ENCODE measurements at regions not wholly inside any gene's neighbourhood (a gene's known extent, or its start where the extent isn't known, plus 50 kb on each side); places are given as distances from the start of the nearest gene placed in this dataset.
"Not testable (repeated sequence)": the region's sequence is repeated elsewhere in the genome, so short reads cannot be mapped to it uniquely, and the experiment has no call there.

DNA sequence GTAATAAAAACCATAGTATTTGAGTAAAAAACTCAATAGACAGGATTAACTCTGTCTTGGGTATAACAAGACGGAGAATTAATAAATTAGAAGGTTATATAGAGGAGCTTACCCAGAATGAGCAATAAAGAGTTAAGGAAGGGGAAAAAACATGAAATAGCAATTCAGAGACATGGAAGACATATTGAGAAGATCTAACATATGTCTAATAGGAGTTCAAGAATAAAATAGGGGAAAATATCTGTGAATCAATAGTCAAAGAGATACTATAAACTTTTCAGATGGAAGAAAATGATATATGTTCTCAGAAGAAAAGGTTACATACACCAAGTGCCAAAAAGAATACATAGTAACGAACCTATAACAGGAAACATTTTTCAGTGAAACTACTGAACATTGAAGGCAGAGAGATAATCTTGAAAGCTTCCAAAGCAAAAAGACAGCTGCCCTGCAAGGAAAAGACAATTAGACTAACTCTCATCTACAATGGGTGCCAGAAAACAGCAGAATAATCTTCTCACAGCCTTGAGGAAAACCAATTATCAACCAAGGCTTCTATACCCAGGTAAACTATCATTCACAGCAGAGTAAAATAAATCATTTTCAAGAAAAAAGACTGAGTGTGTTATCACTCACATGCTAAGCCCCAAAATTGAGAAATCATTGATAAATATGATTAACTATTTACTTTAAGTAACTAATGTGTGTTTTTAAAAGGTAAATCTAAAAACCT lies 106.0 kb downstream of the ENC1 start:
- DNase-seq (ENCODE audit: low read depth), result no peak

DNA sequence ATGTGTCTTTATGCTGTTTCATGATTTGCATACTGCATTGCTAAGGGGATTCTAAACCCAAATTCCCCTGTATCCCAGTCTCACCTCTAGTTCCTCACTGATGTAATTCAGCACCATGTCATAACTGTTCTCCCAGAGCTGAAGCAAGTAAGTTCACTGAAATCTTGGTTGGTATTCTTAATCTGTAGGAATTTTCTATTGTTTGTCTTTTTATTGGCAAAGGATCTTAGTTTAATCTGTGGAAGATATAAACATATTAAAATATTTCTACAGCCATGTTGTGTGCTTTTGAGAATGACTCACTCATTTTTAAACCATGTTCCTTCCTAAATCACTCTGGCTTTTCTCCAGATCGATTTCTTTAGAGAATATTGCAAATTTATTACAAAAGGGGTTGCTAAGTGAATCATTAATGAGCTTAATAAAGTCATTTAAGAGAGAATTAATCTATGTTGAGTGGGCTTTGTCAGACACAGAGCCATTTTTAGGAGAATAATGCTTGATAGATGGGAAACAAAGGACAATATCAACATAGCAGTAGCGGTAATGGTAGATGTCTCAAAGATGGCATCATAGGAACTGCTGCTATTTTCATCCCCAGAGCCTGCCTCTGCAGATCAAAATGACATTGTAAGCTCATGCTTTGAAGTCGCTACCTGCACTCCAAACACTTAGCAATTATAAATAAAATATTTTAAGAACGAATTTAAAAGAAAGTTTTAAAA lies 110.0 kb downstream of the ENC1 start:
- DNase-seq (ENCODE audit: low read depth), result no peak

DNA sequence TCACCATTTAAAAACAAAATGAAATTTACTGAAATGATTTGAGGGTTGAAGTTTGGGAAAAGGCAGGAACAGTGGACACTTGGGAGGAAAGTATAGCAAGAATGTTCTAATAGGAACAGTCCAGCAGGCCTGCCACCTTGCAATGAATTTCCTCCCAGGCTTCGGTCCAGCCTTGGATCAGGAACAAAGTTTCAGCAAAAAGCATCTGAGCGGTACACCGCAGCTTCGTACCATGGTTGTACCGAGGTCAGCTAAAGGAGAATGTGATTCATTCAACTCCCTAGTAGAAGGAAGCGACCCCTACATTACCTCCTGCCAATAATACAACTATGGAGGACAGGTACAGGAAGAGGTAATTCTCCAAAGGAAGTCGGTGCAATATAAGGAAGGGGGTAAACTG lies 111.4 kb downstream of the ENC1 start:
- no peak for DNase-seq (ENCODE audit: low read depth)

DNA sequence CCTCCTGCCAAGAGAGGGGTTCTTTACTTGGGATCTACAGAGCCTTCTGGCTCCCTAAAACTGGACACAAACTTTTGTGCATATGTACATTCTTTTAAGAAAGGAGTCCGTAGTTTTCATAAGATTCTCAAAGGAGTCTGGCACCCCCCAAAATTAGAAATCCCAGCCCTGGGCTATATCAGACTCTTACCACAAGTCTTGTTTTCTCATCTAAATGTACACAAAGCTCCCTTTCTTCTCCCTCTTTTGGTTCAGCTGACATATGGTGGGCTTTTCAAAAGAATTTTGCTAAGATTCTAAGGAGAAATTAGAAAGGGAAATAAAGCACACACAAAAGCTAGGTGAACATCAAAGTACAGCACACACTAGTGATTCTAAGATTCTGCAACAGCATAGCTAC lies 114.4 kb downstream of the ENC1 start:
- no peak for DNase-seq (ENCODE audit: low read depth)

DNA sequence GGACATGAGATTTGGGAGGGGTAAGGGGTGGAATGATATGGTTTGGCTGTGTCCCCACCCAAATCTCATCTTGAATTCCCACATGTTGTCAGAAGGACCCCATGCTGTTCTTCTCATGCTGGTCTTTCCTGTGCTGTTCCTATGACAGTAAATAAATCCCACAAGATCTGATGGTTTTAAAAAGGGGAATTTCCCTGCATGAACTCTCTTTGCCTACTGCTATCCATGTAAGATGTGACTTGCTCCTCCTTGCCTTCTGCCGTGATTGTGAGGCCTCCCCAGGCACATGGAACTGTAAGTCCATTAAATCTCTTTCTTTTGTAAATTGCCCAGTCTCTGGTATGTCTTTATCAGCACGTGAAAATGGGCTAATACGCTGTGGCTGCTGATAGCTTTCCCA lies 115.8 kb downstream of the ENC1 start:
- not testable (repeated sequence) for DNase-seq (ENCODE audit: low read depth)

DNA sequence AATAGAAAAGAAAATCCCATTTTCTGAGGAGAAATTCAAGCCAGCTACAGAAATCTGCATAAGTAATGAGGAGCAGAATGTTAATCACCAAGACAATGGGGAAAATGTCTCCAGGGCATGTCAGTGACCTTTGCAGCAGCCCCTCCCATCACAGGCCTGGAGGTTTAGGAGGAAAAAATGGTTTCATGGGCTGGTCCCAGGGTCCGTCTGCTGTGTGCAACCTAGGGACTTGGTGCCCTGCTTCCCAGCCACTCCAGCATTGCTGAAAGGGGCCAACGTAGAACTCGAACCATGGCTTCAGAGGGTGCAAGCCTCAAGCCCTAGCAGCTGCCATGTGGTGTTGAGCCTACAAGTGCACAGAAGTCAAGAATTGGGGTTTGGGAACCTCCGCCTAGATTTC lies 116.8 kb downstream of the ENC1 start:
- not testable (repeated sequence) for DNase-seq (ENCODE audit: low read depth)

DNA sequence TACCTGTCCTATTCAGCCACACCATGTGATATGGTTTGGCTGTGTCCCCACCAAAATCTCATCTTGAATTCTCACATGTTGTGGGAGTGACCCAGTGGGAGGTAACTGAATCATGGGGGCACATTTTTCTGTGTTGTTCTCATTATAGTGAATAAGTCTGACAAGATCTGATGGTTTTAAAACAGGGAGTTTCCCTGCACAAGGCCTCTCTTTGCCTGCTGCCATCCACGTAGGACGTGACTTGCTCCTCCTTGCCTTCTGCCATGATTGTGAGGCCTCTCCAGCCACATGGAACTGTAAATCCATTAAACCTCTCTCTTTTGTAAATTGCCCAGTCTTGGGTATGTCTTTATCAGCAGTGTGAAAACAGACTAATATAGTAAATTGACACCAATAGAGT lies 117.7 kb downstream of the ENC1 start:
- DNase-seq (ENCODE audit: low read depth), result not testable (repeated sequence)

DNA sequence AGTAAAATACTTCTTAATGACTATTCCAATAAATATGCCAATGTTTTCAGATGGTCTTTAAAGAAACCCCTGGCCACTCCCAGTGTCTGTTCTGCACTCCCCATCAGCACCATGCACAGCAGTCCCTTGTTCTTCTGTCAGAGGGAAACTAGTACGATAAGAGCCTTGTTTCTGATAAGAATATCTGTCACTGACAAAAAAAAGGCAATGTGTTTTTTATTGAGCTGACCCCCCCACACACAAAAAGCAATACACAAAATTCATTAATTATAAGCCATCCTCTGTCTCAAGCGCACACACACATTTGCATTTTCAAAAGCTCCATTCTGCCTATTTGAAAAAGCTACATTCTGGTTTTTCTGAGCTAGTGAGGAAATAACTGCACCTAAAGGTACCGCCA lies 119.1 kb downstream of the ENC1 start:
- no peak for DNase-seq (ENCODE audit: low read depth)

DNA sequence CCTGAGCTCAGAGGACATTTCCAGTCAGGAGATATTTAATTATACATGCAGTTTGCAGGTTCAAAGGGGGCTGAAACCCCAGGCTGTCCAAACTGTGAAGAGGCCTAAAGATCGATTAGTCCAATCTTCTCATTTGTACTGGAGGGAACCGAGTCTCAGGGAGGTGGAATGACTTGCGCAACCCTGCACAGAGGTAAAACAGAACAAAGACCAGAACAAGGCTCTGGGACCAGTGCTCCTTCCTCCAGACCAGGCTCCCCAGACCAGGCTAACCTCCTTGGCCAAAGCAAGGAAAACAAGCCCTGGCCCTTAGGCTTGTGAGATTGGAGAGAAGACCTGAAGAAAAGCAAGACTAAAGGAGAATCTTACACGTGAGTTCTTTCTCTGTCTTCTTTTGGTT lies 120.8 kb downstream of the ENC1 start:
- no peak for DNase-seq (ENCODE audit: low read depth)

DNA sequence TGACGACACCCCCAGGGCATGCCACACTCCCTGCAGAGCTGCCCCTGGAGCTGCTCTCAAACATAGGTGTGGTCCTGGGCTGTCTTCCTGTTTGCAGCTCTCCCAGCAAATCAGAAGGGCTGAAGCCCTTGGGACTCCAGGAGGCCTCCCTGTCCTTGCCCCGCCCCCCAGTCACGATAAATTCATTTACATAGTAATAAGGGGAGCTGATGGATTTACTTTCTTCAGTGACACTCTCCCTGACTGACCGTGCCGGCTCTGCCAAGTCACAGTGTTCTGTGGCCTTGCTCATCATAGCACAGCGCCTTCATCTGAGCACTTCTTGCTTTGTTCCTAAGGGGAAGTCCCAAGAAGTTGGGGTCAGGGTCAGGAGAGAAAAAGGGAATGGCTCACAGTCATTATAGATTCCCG lies 121.4 kb downstream of the ENC1 start:
- DNase-seq (ENCODE audit: low read depth), result no peak

DNA sequence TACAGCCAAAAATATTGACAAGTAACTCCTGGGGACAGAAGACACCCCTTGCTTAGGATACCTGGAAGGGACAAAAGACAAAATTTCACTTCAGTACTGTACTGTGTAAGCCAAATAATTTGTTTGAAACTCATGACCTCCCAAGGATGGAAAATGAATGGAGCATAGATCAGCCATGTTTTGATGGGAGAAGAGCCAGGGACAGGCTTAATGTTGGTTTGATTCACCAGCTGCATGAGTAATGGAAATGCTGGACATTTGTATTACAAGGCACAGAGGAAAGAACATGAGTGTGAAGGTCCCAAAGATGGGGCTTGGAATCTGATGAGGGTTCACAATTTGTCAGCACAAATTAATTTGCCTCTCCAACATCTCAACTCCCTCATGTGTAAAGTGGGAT lies 122.8 kb downstream of the ENC1 start:
- DNase-seq (ENCODE audit: low read depth), result no peak

DNA sequence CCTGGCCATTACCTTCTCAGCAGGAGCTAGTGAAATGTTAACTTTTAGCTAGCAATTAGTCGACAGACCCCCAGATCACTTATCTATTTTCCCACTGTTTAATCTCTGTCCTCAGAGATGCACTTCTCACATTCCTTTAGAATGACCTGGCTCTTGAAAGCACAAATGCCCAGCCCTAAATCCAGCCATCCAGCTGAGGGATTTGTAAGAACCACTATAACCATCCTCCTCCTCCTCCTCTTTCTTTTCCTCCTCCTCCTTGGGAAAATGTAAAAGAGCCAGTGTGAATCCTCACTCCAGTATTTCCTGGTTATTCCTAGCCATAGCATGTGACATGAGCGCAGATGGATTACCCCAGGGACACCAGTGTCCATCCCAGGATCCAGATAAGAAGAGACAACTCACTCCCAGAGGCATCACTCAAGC lies 124.3 kb downstream of the ENC1 start:
- no peak for DNase-seq (ENCODE audit: low read depth)

DNA sequence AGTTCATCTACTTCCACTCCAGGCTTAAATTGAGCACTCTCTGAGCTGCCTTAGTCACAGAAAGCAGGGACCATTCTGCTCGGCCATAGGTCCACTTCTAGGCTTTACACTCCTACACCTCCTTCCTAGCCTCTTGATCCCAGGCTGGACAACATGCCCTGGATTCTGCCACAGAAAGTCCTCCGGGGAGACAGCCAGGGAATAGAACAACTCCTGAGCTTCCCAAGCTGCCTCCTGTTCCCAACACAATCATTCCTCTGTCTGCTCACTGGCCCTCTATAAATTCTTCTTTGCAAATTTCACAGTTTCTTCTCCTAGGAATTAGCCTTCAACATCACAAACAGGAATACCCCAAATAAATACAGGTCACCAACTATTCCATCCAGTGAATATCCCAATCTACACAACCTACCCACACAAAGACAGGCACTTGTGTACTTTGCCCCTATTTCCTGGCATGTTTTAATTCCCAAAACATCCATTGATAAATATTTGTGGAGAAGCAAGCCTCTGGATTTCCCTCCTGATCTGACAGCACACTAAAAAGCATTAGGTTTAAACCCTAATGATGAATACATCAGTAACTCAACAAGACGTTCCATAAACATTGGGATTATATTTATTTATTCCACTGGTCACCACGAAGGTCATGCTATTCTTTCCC lies 125.5 kb downstream of the ENC1 start:
- DNase-seq (ENCODE audit: low read depth), result no peak

DNA sequence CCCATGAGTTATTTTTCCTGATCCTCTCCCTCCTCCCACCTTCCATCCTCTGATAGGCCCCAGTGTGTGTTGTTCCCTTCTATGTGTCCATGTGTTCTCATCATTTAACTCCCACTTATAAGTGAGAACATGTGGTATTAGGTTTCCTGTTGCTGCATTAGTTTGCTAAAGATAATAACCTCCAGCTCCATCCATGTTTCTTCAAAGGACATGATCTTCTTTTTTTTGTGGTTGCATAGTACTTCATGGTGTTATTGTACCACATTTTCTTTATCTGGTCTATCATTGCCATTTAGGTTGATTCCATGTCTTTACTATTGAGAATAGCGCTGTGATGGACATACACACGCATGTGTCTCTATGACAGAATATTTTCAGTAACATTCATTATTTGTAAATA lies 128.8 kb downstream of the ENC1 start:
- DNase-seq (ENCODE audit: low read depth), result not testable (repeated sequence)

DNA sequence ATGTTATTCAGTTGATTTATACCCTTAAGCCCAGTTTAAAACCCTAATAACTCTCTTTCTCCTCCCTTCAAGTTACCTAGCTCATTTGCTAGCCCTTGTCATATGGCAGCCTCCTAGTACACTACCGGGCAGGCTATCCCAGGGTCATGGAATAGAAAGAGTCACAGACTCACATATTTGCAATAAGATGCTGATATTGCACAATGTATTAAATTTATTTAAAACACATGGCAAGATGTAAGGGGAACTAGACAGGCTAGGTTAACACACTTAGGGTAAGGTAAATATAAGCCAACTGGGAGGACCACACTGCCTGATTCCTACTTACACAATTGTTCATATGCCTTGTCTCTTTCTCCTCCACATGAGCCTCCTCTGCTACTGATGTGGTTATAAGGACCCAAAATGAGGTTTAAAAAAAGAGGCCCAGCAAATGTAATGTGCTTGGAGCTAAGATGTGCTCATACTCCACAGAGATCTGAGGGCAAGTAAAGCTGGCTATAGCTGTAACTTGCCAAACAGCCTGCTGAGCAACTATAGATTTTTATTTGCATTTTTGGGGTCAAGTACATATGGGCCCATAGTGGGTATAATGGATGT lies 130.0 kb downstream of the ENC1 start:
- DNase-seq (ENCODE audit: low read depth), result no peak

DNA sequence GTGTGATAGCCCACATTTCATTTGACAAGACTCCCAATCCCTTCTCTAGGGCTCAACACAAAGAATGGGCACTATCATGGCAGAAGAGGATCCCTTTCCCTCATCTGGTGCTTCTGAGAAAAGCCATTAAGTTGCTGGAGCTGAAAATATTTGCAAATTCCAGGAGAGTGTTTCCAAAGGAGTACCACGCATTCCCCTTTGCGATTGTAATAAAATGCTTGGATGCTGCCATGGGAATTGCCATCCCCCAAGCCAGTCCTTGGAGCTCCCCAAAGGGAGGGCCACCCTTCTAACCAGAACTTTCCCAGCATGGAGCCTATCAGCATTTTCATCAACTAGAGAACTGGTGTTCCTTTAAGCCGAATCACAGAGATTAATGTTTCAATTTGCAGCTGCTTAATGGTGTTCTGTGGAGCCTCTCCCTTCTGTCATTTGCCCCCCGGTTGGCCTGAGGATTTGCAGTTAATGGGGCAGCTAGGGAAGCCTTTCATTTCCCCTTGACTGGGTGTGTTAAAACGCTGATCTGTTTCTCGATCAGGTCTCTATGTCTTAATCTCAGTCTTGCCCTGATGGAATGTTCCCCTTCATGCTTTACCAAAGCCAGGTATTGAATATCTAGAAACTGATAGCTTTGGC lies 133.0 kb downstream of the ENC1 start:
- DNase-seq (ENCODE audit: low read depth), result no peak

DNA sequence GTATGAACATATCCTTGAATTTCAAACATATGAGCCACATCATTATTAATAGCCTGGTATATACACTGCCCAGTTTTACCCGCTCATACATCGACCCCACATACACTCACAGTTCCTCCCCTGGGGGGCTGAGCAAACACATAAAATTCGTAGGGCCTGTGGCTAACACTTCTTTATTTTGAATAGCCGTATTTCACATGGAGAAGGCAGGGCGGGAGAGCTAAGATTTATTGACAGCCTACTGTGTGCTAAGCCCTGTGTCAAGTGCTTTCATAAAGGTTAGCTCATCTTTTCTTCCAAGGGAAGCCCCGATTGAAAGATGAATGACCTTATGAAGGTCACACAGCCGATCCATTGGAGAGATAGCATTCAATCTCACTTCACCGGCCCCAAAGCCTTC lies 134.4 kb downstream of the ENC1 start:
- DNase-seq (ENCODE audit: low read depth), result no peak

DNA sequence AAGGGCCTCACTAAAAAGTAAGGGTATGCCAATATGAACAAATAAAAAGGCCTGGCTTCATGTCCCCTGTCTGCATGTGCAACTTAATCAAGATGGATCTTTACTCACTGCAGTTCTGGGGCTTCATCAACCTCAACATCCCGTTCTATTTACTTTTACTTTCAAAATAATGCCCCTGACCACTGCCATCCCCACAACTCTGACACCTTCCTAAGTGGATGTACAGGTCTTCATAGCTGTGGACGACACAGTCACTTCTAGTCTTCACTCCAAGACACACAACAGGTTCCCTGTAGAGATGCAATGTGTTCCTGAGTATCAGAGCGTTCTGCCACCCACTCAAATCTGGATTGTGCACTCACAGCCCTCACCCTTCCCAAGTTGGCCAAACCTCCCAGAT lies 136.1 kb downstream of the ENC1 start:
- DNase-seq (ENCODE audit: low read depth), result no peak

DNA sequence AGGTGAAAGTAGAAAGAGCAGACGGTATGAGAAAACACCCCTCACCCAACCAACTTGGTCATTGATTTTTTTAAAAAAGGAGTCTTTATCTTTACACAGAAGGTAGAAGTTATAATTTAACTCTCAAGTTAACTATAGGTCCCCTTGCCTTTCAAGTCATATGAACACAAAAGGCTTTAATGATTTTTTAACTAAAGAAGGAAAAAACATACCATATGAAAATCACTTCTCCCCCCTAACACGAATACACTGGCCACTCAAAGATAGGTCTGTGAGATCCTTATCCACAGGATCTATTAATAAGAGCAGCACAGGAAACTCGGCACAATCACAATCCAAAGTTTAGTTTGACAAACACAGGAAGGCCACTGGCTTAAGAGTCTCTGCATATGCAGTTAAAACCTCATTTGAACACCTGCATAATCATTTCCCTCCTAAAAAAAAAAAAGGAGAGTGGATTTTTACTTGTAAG lies 138.0 kb downstream of the ENC1 start:
- no peak for DNase-seq (ENCODE audit: low read depth)

DNA sequence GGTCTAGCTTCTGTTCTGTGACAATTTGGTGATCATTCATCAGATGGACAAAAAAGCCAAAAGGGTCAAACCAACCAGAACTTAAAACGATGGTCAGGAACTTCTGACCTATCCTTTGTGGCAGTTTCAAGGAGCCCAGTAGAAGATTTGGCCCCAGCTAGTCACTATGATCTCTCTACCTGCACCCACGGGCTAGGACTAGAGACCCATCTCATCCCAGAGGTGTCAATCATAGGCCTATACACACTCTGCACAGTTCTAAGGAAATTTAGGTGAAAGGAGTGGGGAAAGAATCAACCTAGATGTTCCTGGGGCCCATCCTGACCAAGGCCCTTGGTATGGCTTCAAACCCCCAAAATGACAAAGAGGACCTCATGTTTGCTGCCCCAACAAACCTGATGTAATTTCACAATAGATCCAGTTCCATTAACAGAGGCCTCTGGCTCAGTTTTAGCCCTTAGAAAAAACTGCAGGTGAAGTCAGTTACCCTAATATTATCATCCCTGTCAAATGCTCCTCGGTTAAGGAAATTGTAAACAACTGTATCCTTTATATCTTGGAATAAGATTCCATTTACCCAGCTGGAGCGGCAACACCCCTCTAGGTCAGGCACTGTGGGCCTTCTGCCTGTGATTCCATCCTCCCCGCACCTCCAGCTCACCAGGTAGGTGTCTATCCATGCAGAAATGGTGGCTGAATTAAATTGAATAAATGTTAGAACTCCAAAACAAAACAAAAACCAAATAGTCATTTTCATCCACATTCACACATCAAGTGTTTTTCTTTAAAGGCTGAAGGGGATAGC lies 138.7 kb downstream of the ENC1 start:
- no peak for DNase-seq (ENCODE audit: low read depth)
